H1 (cell line): ENCODE measurements at regions not wholly inside any gene's neighbourhood (a gene's known extent, or its start where the extent isn't known, plus 50 kb on each side); places are given as distances from the start of the nearest gene placed in this dataset.

Source experiments
- CTCF ChIA-PET: fragments of 300-600 bp; sonication (Branson Sonifier 250); formaldehyde crosslinking; loops from one replicate; lab custom pipeline; 2021; ENCODE audit not compliant: partially characterized antibody; lab: Charles Lee
- POLR2A ChIA-PET: fragments of 300-600 bp; sonication (Branson Sonifier 250); formaldehyde crosslinking; loops from one replicate; lab custom pipeline; 2021; ENCODE audit warnings: inconsistent platforms; ENCODE audit not compliant: partially characterized antibody; lab: Charles Lee
- DNase-seq, 2 experiments: peaks; one replicate each; pipeline versions ENCODE4 v3.0.0 to v3.0.0-alpha.2; 2010 to 2022; ENCODE audit warnings: low spot score in 2 of 2, low read depth in 1 of 2, mixed read lengths in 1 of 2
- FAIRE-seq: peaks from 2 replicates; lab custom pipeline; 2011; peaks lifted over from hg19 to GRCh38; lab: Jason Lieb, UNC
- H2AFZ ChIP-seq: 2 replicates; pipeline ENCODE4 v1.8.1; 2012; ENCODE audit warnings: low read length, inconsistent platforms
- H2AK5ac ChIP-seq: 2 replicates; pipeline ENCODE4 v1.6.1; 2013; ENCODE audit warnings: low read depth, low read length
- H2BK120ac ChIP-seq: replicated peaks from 2 replicates; pipeline ENCODE3; 2013; ENCODE audit warnings: low read depth, low read length, inconsistent platforms
- H2BK12ac ChIP-seq: 2 replicates; pipeline ENCODE4 v1.6.1; 2013; ENCODE audit warnings: low read depth, low read length
- H2BK15ac ChIP-seq: 2 replicates; pipeline ENCODE4 v1.6.1; 2013; ENCODE audit warnings: low read length
- H2BK20ac ChIP-seq: 2 replicates; pipeline ENCODE4 v1.6.1; 2013; ENCODE audit warnings: low read length
- H2BK5ac ChIP-seq: 2 replicates; pipeline ENCODE4 v1.6.1; 2013; ENCODE audit warnings: low read depth, low read length
- H3K14ac ChIP-seq: 2 replicates; pipeline ENCODE4 v1.6.1; 2013; ENCODE audit warnings: inconsistent platforms; ENCODE audit not compliant: insufficient read length
- H3K18ac ChIP-seq: 2 replicates; pipeline ENCODE4 v1.6.1; 2013; ENCODE audit warnings: low read length; ENCODE audit errors: extremely low read depth
- H3K23ac ChIP-seq: 2 replicates; pipeline ENCODE4 v1.6.1; 2013; ENCODE audit warnings: inconsistent platforms; ENCODE audit not compliant: insufficient read length
- H3K23me2 ChIP-seq: 2 replicates; pipeline ENCODE4 v1.6.1; 2013; ENCODE audit warnings: low read depth, low read length
- H3K27ac ChIP-seq: 2 replicates; pipeline ENCODE4 v1.6.1; 2011; ENCODE audit warnings: low read depth, low read length, inconsistent platforms
- H3K27me3 ChIP-seq, 4 experiments: replicated peaks in 1 of 4; 1 replicate in 1 of 4; 2 replicates in 3 of 4; pipeline versions ENCODE4 v1.6.1 to v1.8.1; 2011 to 2013; ENCODE audit warnings: low read length in 3 of 4, mild to moderate bottlenecking in 3 of 4, inconsistent platforms in 2 of 4, mixed read lengths in 2 of 4, moderate library complexity in 1 of 4; ENCODE audit not compliant: control insufficient read depth in 3 of 4, insufficient read depth in 3 of 4; ENCODE audit errors: extremely low read depth in 1 of 4
- H3K36me3 ChIP-seq, 4 experiments: 2 replicates each; pipeline versions ENCODE4 v1.6.1 to v1.8.1; 2011 to 2013; ENCODE audit warnings: mild to moderate bottlenecking in 4 of 4, low read length in 3 of 4, moderate library complexity in 2 of 4, control low read depth in 1 of 4, inconsistent platforms in 1 of 4; ENCODE audit not compliant: insufficient read depth in 4 of 4, control insufficient read depth in 2 of 4
- H3K4ac ChIP-seq: replicated peaks from 2 replicates; pipeline ENCODE3; 2013; ENCODE audit warnings: low read length, low read depth, mixed read lengths, inconsistent platforms; ENCODE audit not compliant: insufficient read length
- H3K4me1 ChIP-seq, 4 experiments: replicated peaks in 1 of 4; 1 replicate in 1 of 4; 2 replicates in 3 of 4; pipeline versions ENCODE4 v1.6.1 to v1.8.1; 2011 to 2013; ENCODE audit warnings: low read length in 3 of 4, inconsistent platforms in 2 of 4, mixed read lengths in 1 of 4; ENCODE audit not compliant: insufficient read depth in 4 of 4, control insufficient read depth in 3 of 4
- H3K4me2 ChIP-seq, 2 experiments: 2 replicates each; pipeline versions ENCODE4 v1.6.1 to v1.8.1; 2011 to 2013; ENCODE audit warnings: low read depth in 2 of 2, low read length in 2 of 2, control low read depth in 1 of 2, inconsistent platforms in 1 of 2, mild to moderate bottlenecking in 1 of 2; ENCODE audit not compliant: insufficient read depth in 1 of 2
- H3K4me3 ChIP-seq, 4 experiments: fragments of 200-600, 300-600 bp in 1 of 4; sonication (generic), shearing (Covaris generic), sonication (Bioruptor Twin) in 1 of 4; 2 replicates each; pipeline versions ENCODE4 v1.5.1 to v1.8.1; 2011 to 2016; ENCODE audit warnings: low read length in 4 of 4, low read depth in 3 of 4, control low read depth in 2 of 4, inconsistent platforms in 2 of 4, mild to moderate bottlenecking in 2 of 4, mixed read lengths in 1 of 4, moderate library complexity in 1 of 4; ENCODE audit not compliant: insufficient read depth in 2 of 4; ENCODE audit errors: extremely low read depth in 1 of 4
- H3K56ac ChIP-seq: replicated peaks from 2 replicates; pipeline ENCODE3; 2013; ENCODE audit warnings: low read depth, mild to moderate bottlenecking, mixed read lengths, low read length, inconsistent platforms; ENCODE audit not compliant: insufficient read length
- H3K79me1 ChIP-seq: 2 replicates; pipeline ENCODE4 v1.6.1; 2013; ENCODE audit warnings: low read depth, low read length, control low read depth
- H3K79me2 ChIP-seq, 2 experiments: 2 replicates each; pipeline versions ENCODE4 v1.6.1 to v1.8.1; 2012 to 2013; ENCODE audit warnings: low read length in 2 of 2, mild to moderate bottlenecking in 2 of 2, inconsistent platforms in 1 of 2; ENCODE audit not compliant: insufficient read depth in 2 of 2, control insufficient read depth in 1 of 2
- H3K9ac ChIP-seq, 4 experiments: replicated peaks in 1 of 4; 1 replicate in 1 of 4; 2 replicates in 3 of 4; pipeline versions ENCODE4 v1.6.1 to v1.8.1; 2011 to 2013; ENCODE audit warnings: low read depth in 3 of 4, low read length in 3 of 4, control low read depth in 2 of 4, mild to moderate bottlenecking in 2 of 4, moderate library complexity in 2 of 4, inconsistent platforms in 1 of 4; ENCODE audit errors: extremely low read depth in 1 of 4
- H3K9me3 ChIP-seq, 2 experiments: 2 replicates each; pipeline versions ENCODE4 v1.6.1 to v1.8.1; 2012 to 2013; ENCODE audit warnings: mild to moderate bottlenecking in 2 of 2, moderate library complexity in 2 of 2, control low read depth in 1 of 2, inconsistent platforms in 1 of 2, low read depth in 1 of 2, low read length in 1 of 2, mixed read lengths in 1 of 2; ENCODE audit not compliant: insufficient read depth in 2 of 2
- H4K20me1 ChIP-seq, 2 experiments: replicated peaks in 1 of 2; 2 replicates each; pipeline versions ENCODE3 to v1.8.1; 2011 to 2013; ENCODE audit warnings: inconsistent platforms in 2 of 2, low read length in 2 of 2, mild to moderate bottlenecking in 1 of 2; ENCODE audit not compliant: insufficient read depth in 2 of 2, control insufficient read depth in 1 of 2
- H4K5ac ChIP-seq: 2 replicates; pipeline ENCODE4 v1.6.1; 2013; ENCODE audit warnings: low read length, low read depth, mixed read lengths, inconsistent platforms; ENCODE audit not compliant: insufficient read length
- H4K8ac ChIP-seq: 2 replicates; pipeline ENCODE4 v1.8.0; 2013; ENCODE audit warnings: mild to moderate bottlenecking, moderate library complexity, low read length, inconsistent platforms; ENCODE audit not compliant: insufficient read depth; ENCODE audit errors: extremely low read depth
- H4K91ac ChIP-seq: replicated peaks from 2 replicates; pipeline ENCODE3; 2013; ENCODE audit warnings: low read length, mixed read lengths, inconsistent platforms; ENCODE audit not compliant: insufficient read length
- CBX5 ChIP-seq: fragments of 300-800, 300-1000 bp; sonication (generic); IDR thresholded peaks from 2 replicates; pipeline ENCODE4 v1.7.1; 2016; ENCODE audit warnings: antibody characterized with exemption, low read length, low read depth
- CTBP2 ChIP-seq: IDR thresholded peaks from 2 replicates; pipeline ENCODE4 v1.7.0; 2011; ENCODE audit warnings: borderline replicate concordance, mild to moderate bottlenecking, moderate library complexity, mixed read lengths, low read length; ENCODE audit not compliant: insufficient read depth, insufficient read length
- EGR1 ChIP-seq: IDR thresholded peaks from 2 replicates; pipeline ENCODE4 v1.6.1; 2011; ENCODE audit warnings: low read depth, low read length, borderline replicate concordance
- GABPA ChIP-seq: IDR thresholded peaks from 2 replicates; pipeline ENCODE4 v1.6.1; 2011; ENCODE audit warnings: mild to moderate bottlenecking, low read length, moderate library complexity, borderline replicate concordance; ENCODE audit not compliant: insufficient read depth
- KDM1A ChIP-seq: fragments of 200-600, 300-600 bp; sonication (generic); IDR thresholded peaks from 2 replicates; pipeline ENCODE4 v1.7.1; 2016; ENCODE audit warnings: mild to moderate bottlenecking, low read length, borderline replicate concordance
- KDM5A ChIP-seq: fragments of 200-600 bp; IDR thresholded peaks from 2 replicates; pipeline ENCODE4 v1.7.1; 2012; ENCODE audit warnings: mild to moderate bottlenecking, low read length, inconsistent platforms, mixed read lengths
- POLR2A ChIP-seq, 2 experiments: IDR thresholded peaks; 1 replicate in 1 of 2; 2 replicates in 1 of 2; pipeline ENCODE4 v1.6.1; 2011; ENCODE audit warnings: low read depth in 2 of 2, low read length in 2 of 2, mild to moderate bottlenecking in 2 of 2; ENCODE audit errors: control extremely low read depth in 1 of 2
- RAD21 ChIP-seq, 2 experiments: IDR thresholded peaks in 1 of 2; conservative IDR thresholded peaks in 1 of 2; 2 replicates each; pipeline ENCODE4 v1.6.1; 2011; ENCODE audit warnings: low read depth in 2 of 2, low read length in 2 of 2, improper control_type of control experiment in 1 of 2, inconsistent platforms in 1 of 2, mild to moderate bottlenecking in 1 of 2, moderate library complexity in 1 of 2
- SIX5 ChIP-seq: IDR thresholded peaks from 2 replicates; pipeline ENCODE4 v1.6.1; 2011; ENCODE audit warnings: mild to moderate bottlenecking, low read depth, low read length
- SUZ12 ChIP-seq: fragments of 200-600 bp; sonication (generic); IDR thresholded peaks from 2 replicates; pipeline ENCODE4 v1.6.1; 2012; ENCODE audit warnings: mild to moderate bottlenecking, inconsistent platforms, low read length, moderate library complexity, mixed read lengths
- TAF7 ChIP-seq: optimal IDR thresholded peaks from 2 replicates; pipeline ENCODE3; 2011; ENCODE audit warnings: low read depth, mild to moderate bottlenecking, inconsistent platforms, low read length, moderate library complexity, borderline replicate concordance
- WGBS, 2 experiments: shearing (Covaris generic) in 1 of 2; methylation state at CpG; one replicate each; pipeline versions ENCODE4 v1.1.6 to v1.1.7; 2013 to 2015; ENCODE audit warnings: low lambda C conversion rate in 2 of 2, mixed read lengths in 2 of 2, inconsistent platforms in 1 of 2, low coverage in 1 of 2, missing lambda C conversion rate in 1 of 2; ENCODE audit not compliant: insufficient replicate concordance in 2 of 2, insufficient coverage in 1 of 2, insufficient read length in 1 of 2; ENCODE audit errors: extremely low coverage in 1 of 2, missing lambda C conversion rate in 1 of 2; 5-methylcytosine and 5-hydroxymethylcytosine counted together
- TF ChIP-seq, protein P1 (sequence below), 3 experiments: IDR thresholded peaks; 1 replicate in 2 of 3; 2 replicates in 1 of 3; pipeline versions ENCODE4 v1.5.1 to v1.6.1; 2011; ENCODE audit warnings: low read length in 3 of 3, mild to moderate bottlenecking in 3 of 3, inconsistent platforms in 2 of 3, low read depth in 1 of 3, moderate library complexity in 1 of 3; ENCODE audit not compliant: insufficient read depth in 1 of 3; ENCODE audit errors: control extremely low read depth in 1 of 3

DNA sequence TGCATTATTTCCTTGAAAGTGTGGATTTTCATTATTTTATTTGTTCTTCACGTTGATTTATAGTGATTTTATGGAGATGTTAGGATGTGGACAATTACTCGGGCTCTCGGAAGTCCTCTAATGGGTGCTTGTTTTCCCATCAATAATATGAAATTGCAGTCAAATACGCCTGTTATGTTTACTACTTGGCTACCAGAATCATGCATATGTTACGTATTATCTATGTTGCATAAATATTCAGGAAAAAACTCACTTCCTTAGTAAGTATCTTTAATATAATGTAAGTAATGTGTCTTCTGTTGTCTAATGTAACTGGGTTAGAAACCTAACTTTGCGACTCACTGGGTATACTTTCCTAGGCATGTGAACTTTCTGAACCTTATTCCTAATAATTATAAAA lies 823.4 kb upstream of the CHORDC1 start:
- no peak overlapping the region for H2BK5ac ChIP-seq
- no peak overlapping the region for H4K8ac ChIP-seq
- no peak overlapping the region for H3K9ac ChIP-seq
- no peak for FAIRE-seq
- 96% methylated on average over 6 of the region's 6 CpGs; no CpG with 5 or more reads in 1 of the 2 experiments for WGBS, 2 experiments
- H3K23me2 ChIP-seq: no peaks in the 10 kb centered on the region
- H3K9me3 ChIP-seq: no peaks in the 10 kb centered on the region
- no peaks in the 10 kb centered on the region for H3K36me3 ChIP-seq
- H3K79me2 ChIP-seq: no peaks in the 10 kb centered on the region
- no peak overlapping the region for H3K23ac ChIP-seq
- no peak overlapping the region for H3K4ac ChIP-seq
- H4K20me1 ChIP-seq: no peaks in the 10 kb centered on the region
- no peaks in the 10 kb centered on the region for H3K79me1 ChIP-seq
- H3K4me1 ChIP-seq: peaks cover 0 to 5% (median 0%) of the 10 kb centered on the region in 4 experiments; a peak in 1 of 7 replicates
- H4K91ac ChIP-seq: no peak overlapping the region
- CTCF ChIA-PET: no interaction called here
- no peak overlapping the region for H3K18ac ChIP-seq
- POLR2A ChIA-PET: no interaction called here
- DNase-seq: no peak
- no peak overlapping the region for H2BK12ac ChIP-seq
- H2AFZ ChIP-seq: no peak overlapping the region
- no peak overlapping the region for H2BK15ac ChIP-seq
- H3K56ac ChIP-seq: no peak overlapping the region
- no peak overlapping the region for H4K5ac ChIP-seq
- no peak overlapping the region for H2BK20ac ChIP-seq
- H3K14ac ChIP-seq: no peak overlapping the region
- no peak overlapping the region for H3K4me2 ChIP-seq
- no peak overlapping the region for H2AK5ac ChIP-seq
- H2BK120ac ChIP-seq: no peak overlapping the region
- no peaks in the 10 kb centered on the region for H3K27me3 ChIP-seq
- H3K4me3 ChIP-seq: no peak overlapping the region
- H3K27ac ChIP-seq: no peak overlapping the region
- TF ChIP-seq KDM5A (no peak), GABPA (no peak), SUZ12 (no peak), POLR2A (IDR thresholded peaks at IDR 0.05; ENCODE audit: control extremely low read depth in 1 of 2, low read depth in 2 of 2, low read length in 2 of 2) (no peak), RAD21 (IDR thresholded peaks at IDR 0.05 in 1 of 2, conservative IDR thresholded peaks at IDR 0.05 in 1 of 2; ENCODE audit: low read depth in 2 of 2, low read length in 2 of 2) (no peak), SIX5 (no peak), TAF7 (no peak), EGR1 (no peak), CBX5 (no peak), CTBP2 (no peak), KDM1A (no peak)
- TF ChIP-seq, protein P1, sequence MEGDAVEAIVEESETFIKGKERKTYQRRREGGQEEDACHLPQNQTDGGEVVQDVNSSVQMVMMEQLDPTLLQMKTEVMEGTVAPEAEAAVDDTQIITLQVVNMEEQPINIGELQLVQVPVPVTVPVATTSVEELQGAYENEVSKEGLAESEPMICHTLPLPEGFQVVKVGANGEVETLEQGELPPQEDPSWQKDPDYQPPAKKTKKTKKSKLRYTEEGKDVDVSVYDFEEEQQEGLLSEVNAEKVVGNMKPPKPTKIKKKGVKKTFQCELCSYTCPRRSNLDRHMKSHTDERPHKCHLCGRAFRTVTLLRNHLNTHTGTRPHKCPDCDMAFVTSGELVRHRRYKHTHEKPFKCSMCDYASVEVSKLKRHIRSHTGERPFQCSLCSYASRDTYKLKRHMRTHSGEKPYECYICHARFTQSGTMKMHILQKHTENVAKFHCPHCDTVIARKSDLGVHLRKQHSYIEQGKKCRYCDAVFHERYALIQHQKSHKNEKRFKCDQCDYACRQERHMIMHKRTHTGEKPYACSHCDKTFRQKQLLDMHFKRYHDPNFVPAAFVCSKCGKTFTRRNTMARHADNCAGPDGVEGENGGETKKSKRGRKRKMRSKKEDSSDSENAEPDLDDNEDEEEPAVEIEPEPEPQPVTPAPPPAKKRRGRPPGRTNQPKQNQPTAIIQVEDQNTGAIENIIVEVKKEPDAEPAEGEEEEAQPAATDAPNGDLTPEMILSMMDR (IDR thresholded peaks at IDR 0.05; ENCODE audit: control extremely low read depth in 1 of 3, insufficient read depth in 1 of 3, low read depth in 1 of 3, low read length in 3 of 3): no peak
